Ascending aorta (tissue), 2 donors: ENCODE measurements at regions not wholly inside any gene's neighbourhood (a gene's known extent, or its start where the extent isn't known, plus 50 kb on each side); places are given as distances from the start of the nearest gene placed in this dataset.
"Not testable (repeated sequence)": the region's sequence is repeated elsewhere in the genome, so short reads cannot be mapped to it uniquely, and the experiment has no call there.

Experiments used
- DNase-seq, 2 donors: peaks; one replicate each; pipeline ENCODE4 v3.0.0-alpha.2; 2019; ENCODE audit warnings: low spot score in 2 of 2
- H3K27ac ChIP-seq, 2 donors: fragments of 200-600 bp; sonication (generic); one replicate each; pipeline ENCODE4 v1.5.1; 2016 to 2017; ENCODE audit warnings: mild to moderate bottlenecking in 1 of 2
- H3K27me3 ChIP-seq: fragments of 200-600 bp; sonication (generic); one replicate; pipeline ENCODE4 v1.5.1; 2017
- H3K36me3 ChIP-seq, 2 donors: fragments of 200-600 bp; sonication (generic); one replicate each; pipeline ENCODE4 v1.5.1; 2016
- H3K4me1 ChIP-seq, 2 donors: fragments of 200-600 bp; sonication (generic); one replicate each; pipeline ENCODE4 v1.5.1; 2016 to 2017; ENCODE audit warnings: mild to moderate bottlenecking in 1 of 2
- H3K4me3 ChIP-seq, 2 donors: fragments of 200-600 bp; sonication (generic); one replicate each; pipeline ENCODE4 v1.5.1; 2016 to 2017; ENCODE audit warnings: mild to moderate bottlenecking in 1 of 2
- H3K9me3 ChIP-seq, 2 donors: fragments of 200-600 bp; sonication (generic); one replicate each; pipeline ENCODE4 v1.5.1; 2016
- CTCF ChIP-seq, 3 experiments: fragments of 200-600 bp in 2 of 3; fragments of 450-650 bp in 1 of 3; sonication (generic) in 2 of 3; IDR thresholded peaks; one replicate each; pipeline ENCODE4 v1.5.1; 2016 to 2019; ENCODE audit warnings: antibody characterized with exemption in 3 of 3, mild to moderate bottlenecking in 1 of 3, moderate library complexity in 1 of 3
- intact Hi-C: fragments of 100-400 bp; cut with DNase I; formaldehyde crosslinking; loops from one replicate; pipeline ENCODE4 v1.15.1; 2023

GRCh38 chr10:44577533-44577932 lies 192.6 kb upstream of the CXCL12 start:
- no peak overlapping the region for H3K27ac ChIP-seq
- no peaks in the 10 kb centered on the region for H3K9me3 ChIP-seq
- no peak overlapping the region for H3K4me3 ChIP-seq
- H3K36me3 ChIP-seq, result no peaks in the 10 kb centered on the region
- DNase-seq, result no peak
- intact Hi-C loops, result loop anchor here (10.0 kb wide), 1 partner anchor 903 kb away; no protein-coding TSS in a partner anchor
- H3K4me1 ChIP-seq, result peaks cover 0 to 3% of the 10 kb centered on the region in 2 donors
- TF ChIP-seq CTCF (IDR thresholded peaks at IDR 0.05), result no peak
- H3K27me3 ChIP-seq, result no peaks in the 10 kb centered on the region

- H3K9me3 ChIP-seq, result no peaks in the 10 kb centered on the region
- no peak for DNase-seq
- no peaks in the 10 kb centered on the region for H3K27me3 ChIP-seq
- H3K4me3 ChIP-seq, result no peak overlapping the region
- no peak overlapping the region for H3K27ac ChIP-seq
- TF ChIP-seq CTCF (IDR thresholded peaks at IDR 0.05), result no peak
- intact Hi-C loops, result loop anchor here (10.0 kb wide), 1 partner anchor 903 kb away; no protein-coding TSS in a partner anchor
- H3K36me3 ChIP-seq, result no peaks in the 10 kb centered on the region
- peaks cover 0 to 3% of the 10 kb centered on the region in 2 donors for H3K4me1 ChIP-seq
Measured at GRCh38 chr10:44578271-44578670, 193.4 kb upstream of the CXCL12 start.

- not testable (repeated sequence) for DNase-seq, H3K27ac ChIP-seq, H3K4me1 ChIP-seq, H3K27me3 ChIP-seq, H3K4me3 ChIP-seq, H3K36me3 ChIP-seq, H3K9me3 ChIP-seq
- intact Hi-C loops, result loop anchor here (10.0 kb wide), 1 partner anchor 904 kb away; no protein-coding TSS in a partner anchor
Measured at GRCh38 chr10:44578963-44579362, 194.1 kb upstream of the CXCL12 start.

GRCh38 chr10:44581996-44582395 lies 197.1 kb upstream of the CXCL12 start:
- no peak for DNase-seq
- Histone ChIP-seq H3K4me1 (peaks cover 0 to 3% of the 10 kb centered on the region in 2 donors), H3K27me3 (no peaks in the 10 kb centered on the region), H3K4me3 (no peak overlapping the region), H3K9me3 (no peaks in the 10 kb centered on the region), H3K36me3 (no peaks in the 10 kb centered on the region), H3K27ac (peak overlapping the region; percentile 58 to 68)
- no peak for TF ChIP-seq CTCF (IDR thresholded peaks at IDR 0.05)
- intact Hi-C loops, result no loop called here

DNA sequence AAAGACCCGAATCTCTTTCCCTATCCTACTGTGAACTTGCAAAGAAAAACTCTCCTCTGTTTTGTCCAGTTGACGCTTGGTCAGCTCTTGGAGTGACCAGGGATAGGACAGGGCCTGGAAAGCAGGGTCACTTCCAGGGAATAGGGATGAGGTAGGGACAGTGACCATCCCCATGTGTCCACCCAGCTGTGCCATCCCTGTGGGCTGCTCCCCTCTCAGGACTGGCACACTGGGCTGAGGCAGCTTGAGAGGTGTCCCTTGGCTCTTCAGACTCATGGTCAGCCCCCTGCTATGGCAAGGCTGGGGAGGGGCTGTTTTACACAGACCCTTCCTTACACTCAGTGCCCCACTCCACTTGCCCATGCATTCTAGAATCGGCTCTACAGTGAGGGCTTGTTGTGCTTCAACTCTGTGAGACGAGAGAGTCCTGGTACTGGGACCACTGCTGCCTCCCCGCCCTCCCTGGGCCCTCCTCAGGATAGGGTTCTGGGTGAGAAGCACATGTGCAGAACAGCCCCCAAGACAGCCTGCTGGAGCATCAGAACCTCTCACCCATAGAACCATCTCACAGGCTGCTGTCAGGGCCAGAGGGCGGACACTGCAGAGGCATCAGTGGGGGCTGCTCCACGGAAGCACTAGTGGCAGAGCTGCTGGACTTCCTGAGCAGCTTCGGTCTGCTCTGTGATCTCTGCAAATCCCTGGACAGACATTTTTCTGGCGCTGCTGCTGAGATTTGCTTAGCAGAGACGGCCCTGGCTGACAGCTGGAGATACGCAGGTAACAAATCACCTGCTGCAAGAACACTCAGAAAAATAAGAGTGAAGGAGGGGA lies 202.8 kb upstream of the CXCL12 start:
- no peaks in the 10 kb centered on the region for H3K36me3 ChIP-seq
- H3K27me3 ChIP-seq, result no peaks in the 10 kb centered on the region
- no peak overlapping the region for H3K27ac ChIP-seq
- intact Hi-C loops, result no loop called here
- H3K9me3 ChIP-seq, result no peaks in the 10 kb centered on the region
- H3K4me3 ChIP-seq, result no peak overlapping the region
- no peaks in the 10 kb centered on the region for H3K4me1 ChIP-seq
- DNase-seq, result no peak
- no peak for TF ChIP-seq CTCF (IDR thresholded peaks at IDR 0.05)

DNA sequence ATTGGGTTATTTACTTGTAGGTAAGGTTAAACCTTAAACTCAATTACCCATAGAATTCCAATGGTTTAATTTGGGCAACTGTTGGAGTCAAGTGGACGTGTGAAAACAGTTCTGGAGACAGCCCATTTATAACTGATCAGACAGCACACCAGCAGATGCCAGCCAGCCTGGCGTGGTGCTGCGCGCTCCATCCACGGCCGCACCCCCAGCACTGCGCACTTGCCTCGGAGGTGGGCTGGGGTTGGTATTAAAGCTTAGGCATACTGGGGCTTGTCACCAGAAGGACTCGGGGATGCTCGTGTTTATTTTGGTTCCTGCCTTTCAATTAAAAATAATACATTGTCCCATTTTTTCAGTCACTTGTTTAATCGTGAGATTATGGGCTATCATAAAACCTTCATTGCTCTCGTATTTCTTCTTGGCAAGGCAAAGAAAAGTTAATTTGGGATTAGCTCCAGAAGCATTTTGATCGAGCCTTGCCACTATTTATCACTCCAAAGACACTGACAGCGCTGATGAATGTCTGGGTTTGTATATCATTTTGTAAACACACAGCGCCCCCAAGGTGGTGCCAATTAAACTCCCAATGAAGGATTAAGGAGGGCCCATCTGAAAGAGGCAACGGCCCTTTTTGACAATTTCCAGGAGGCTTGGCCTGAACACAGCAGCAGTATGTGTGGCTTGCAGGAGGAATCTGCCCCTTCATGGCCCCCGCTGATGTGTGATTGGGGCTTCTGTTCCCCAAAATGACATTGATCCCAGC lies 204.5 kb upstream of the CXCL12 start:
- no peak for DNase-seq
- Histone ChIP-seq H3K27ac (no peak overlapping the region), H3K36me3 (no peaks in the 10 kb centered on the region), H3K4me3 (no peak overlapping the region), H3K9me3 (no peaks in the 10 kb centered on the region), H3K27me3 (no peaks in the 10 kb centered on the region), H3K4me1 (no peaks in the 10 kb centered on the region)
- TF ChIP-seq CTCF (IDR thresholded peaks at IDR 0.05), result no peak
- intact Hi-C loops, result no loop called here
